Astrocyte (in vitro differentiated cells and primary cell): ENCODE measurements at regions not wholly inside any gene's neighbourhood (a gene's known extent, or its start where the extent isn't known, plus 50 kb on each side); places are given as distances from the start of the nearest gene placed in this dataset.

Source experiments
- EZH2 ChIP-seq: IDR thresholded peaks from 2 replicates; pipeline ENCODE4 v1.6.1; 2012; ENCODE audit warnings: mild to moderate bottlenecking, low read length, inconsistent platforms; ENCODE audit not compliant: insufficient read depth
- TF ChIP-seq, protein P1 (sequence below): IDR thresholded peaks from 2 replicates; pipeline ENCODE4 v1.5.1; 2011; ENCODE audit warnings: low read depth, mild to moderate bottlenecking, inconsistent platforms, low read length, moderate library complexity; ENCODE audit not compliant: insufficient read depth

GRCh38 chr5:13503017-13503416, 441.5 kb downstream of the DNAH5 start:
- TF ChIP-seq, protein P1, sequence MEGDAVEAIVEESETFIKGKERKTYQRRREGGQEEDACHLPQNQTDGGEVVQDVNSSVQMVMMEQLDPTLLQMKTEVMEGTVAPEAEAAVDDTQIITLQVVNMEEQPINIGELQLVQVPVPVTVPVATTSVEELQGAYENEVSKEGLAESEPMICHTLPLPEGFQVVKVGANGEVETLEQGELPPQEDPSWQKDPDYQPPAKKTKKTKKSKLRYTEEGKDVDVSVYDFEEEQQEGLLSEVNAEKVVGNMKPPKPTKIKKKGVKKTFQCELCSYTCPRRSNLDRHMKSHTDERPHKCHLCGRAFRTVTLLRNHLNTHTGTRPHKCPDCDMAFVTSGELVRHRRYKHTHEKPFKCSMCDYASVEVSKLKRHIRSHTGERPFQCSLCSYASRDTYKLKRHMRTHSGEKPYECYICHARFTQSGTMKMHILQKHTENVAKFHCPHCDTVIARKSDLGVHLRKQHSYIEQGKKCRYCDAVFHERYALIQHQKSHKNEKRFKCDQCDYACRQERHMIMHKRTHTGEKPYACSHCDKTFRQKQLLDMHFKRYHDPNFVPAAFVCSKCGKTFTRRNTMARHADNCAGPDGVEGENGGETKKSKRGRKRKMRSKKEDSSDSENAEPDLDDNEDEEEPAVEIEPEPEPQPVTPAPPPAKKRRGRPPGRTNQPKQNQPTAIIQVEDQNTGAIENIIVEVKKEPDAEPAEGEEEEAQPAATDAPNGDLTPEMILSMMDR, result no peak
- no peak for TF ChIP-seq EZH2
